HCT116 (cell line): ENCODE measurements at regions not wholly inside any gene's neighbourhood (a gene's known extent, or its start where the extent isn't known, plus 50 kb on each side); places are given as distances from the start of the nearest gene placed in this dataset.

ENCODE experiments used
- CTCF ChIP-seq, 3 experiments: fragments of 200-600 bp in 1 of 3; sonication (generic) in 1 of 3; IDR thresholded peaks in 2 of 3; conservative IDR thresholded peaks in 1 of 3; 2 replicates each; pipeline ENCODE4 v1.5.1; 2012 to 2017; ENCODE audit warnings: low read depth in 2 of 3, low read length in 2 of 3, antibody characterized with exemption in 1 of 3, borderline replicate concordance in 1 of 3, control low read depth in 1 of 3, mild to moderate bottlenecking in 1 of 3, mixed read lengths in 1 of 3, mixed run types in 1 of 3, moderate library complexity in 1 of 3; ENCODE audit not compliant: insufficient read depth in 1 of 3
- FOSL1 ChIP-seq: IDR thresholded peaks from 2 replicates; pipeline ENCODE4 v1.6.1; 2012; ENCODE audit warnings: low read depth
- SIN3A ChIP-seq: IDR thresholded peaks from 2 replicates; pipeline ENCODE4 v1.6.1; 2012; ENCODE audit warnings: low read depth

- no peak for TF ChIP-seq SIN3A
- no peak for TF ChIP-seq FOSL1
- TF ChIP-seq CTCF (IDR thresholded peaks at IDR 0.05 in 2 of 3, conservative IDR thresholded peaks at IDR 0.05 in 1 of 3; ENCODE audit: borderline replicate concordance in 1 of 3, insufficient read depth in 1 of 3, low read depth in 2 of 3, low read length in 2 of 3) = no peak
Observed at GRCh38 chr17:63382136-63382535, 64.0 kb downstream of the CYB561 start (continued).
